ENCODE measurements at regions not wholly inside any gene's neighbourhood (a gene's known extent, or its start where the extent isn't known, plus 50 kb on each side); places are given as distances from the start of the nearest gene placed in this dataset.

GRCh38 chr2:12089001-12089400 is 342.6 kb downstream of the LPIN1 start:
- Mint-ChIP-seq H3K36me3 (no peaks in the 10 kb centered on the region), H3K4me3 (no peak overlapping the region), H3K27ac (no peak overlapping the region), H3K4me1 (ENCODE audit: unreplicated experiment) (peaks cover 4% of the 10 kb centered on the region), H3K27me3 (no peaks in the 10 kb centered on the region), H3K9me3 (no peaks in the 10 kb centered on the region)
- DNase-seq (ENCODE audit: extremely low spot score, unreplicated experiment) = no peak
- no peak for TF ChIP-seq CTCF (conservative IDR thresholded peaks at IDR 0.05)

GRCh38 chr2:12089496-12089895 is 343.1 kb downstream of the LPIN1 start:
- TF ChIP-seq CTCF (conservative IDR thresholded peaks at IDR 0.05) = no peak
- Mint-ChIP-seq H3K4me1 (ENCODE audit: unreplicated experiment) (no peaks in the 10 kb centered on the region), H3K27ac (no peak overlapping the region), H3K9me3 (no peaks in the 10 kb centered on the region), H3K4me3 (no peak overlapping the region), H3K36me3 (no peaks in the 10 kb centered on the region), H3K27me3 (no peaks in the 10 kb centered on the region)
- no peak for DNase-seq (ENCODE audit: extremely low spot score, unreplicated experiment)

DNA sequence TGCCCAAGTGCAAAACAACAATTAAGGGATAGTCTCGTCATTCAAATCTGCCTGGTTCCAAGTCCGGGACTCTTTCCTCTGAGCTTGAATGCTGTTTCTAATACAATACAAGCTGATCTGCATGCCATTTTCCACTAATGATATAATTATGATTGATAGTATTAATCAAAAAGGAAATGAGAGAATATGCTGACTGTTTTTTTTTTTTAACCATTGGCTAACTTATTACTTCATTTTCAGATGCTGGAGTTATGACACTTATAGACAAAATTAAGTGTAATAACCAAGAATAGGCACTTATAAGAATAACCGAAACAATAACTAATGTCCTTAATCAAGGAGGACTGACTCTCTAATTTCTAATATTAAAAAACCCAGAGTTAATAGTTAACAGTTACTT is 343.6 kb downstream of the LPIN1 start:
- Mint-ChIP-seq H3K36me3 (no peaks in the 10 kb centered on the region), H3K27ac (no peak overlapping the region), H3K4me3 (no peak overlapping the region), H3K4me1 (ENCODE audit: unreplicated experiment) (no peaks in the 10 kb centered on the region), H3K27me3 (no peaks in the 10 kb centered on the region), H3K9me3 (no peaks in the 10 kb centered on the region)
- no peak for DNase-seq (ENCODE audit: extremely low spot score, unreplicated experiment)
- no peak for TF ChIP-seq CTCF (conservative IDR thresholded peaks at IDR 0.05)

- Mint-ChIP-seq H3K4me1 (ENCODE audit: unreplicated experiment) (no peaks in the 10 kb centered on the region), H3K27ac (no peak overlapping the region), H3K9me3 (no peaks in the 10 kb centered on the region), H3K27me3 (no peaks in the 10 kb centered on the region), H3K4me3 (no peak overlapping the region), H3K36me3 (no peaks in the 10 kb centered on the region)
- no peak for TF ChIP-seq CTCF (conservative IDR thresholded peaks at IDR 0.05)
- DNase-seq (ENCODE audit: extremely low spot score, unreplicated experiment) = no peak
Measured at GRCh38 chr2:12090590-12090989, 344.2 kb downstream of the LPIN1 start.

DNA sequence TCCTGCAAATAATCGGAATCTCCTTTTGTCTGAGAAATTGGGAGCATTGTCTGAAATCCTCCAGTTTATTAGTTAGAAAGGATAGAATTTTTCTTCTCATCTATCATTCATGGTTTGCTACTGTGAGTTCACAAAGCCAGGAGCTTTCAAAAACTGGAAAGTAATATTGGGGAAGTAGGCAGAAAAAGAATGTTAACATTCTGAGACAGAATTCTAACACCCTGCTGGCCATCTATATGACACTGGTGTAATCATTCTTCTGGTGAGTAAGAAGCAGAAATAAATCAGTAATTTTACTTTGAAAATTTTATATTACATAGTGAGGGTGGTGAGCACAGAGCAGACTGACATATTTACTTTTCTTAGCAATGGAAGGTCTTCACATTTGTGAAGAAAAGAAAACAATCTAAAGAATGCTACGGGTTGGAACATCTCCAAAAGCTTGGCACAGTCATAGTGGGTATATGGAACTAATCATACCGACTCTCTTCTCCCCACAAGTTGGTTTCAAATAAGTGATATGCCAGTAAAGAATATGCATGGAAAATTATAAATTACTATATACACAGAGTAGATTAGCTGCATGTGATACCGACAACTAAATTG is 344.9 kb downstream of the LPIN1 start:
- no peak for TF ChIP-seq CTCF (conservative IDR thresholded peaks at IDR 0.05)
- Mint-ChIP-seq H3K9me3 (no peaks in the 10 kb centered on the region), H3K27ac (no peak overlapping the region), H3K27me3 (peaks cover 1% of the 10 kb centered on the region), H3K36me3 (no peaks in the 10 kb centered on the region), H3K4me1 (ENCODE audit: unreplicated experiment) (peaks cover 1% of the 10 kb centered on the region), H3K4me3 (no peak overlapping the region)
- DNase-seq (ENCODE audit: extremely low spot score, unreplicated experiment) = no peak

DNA sequence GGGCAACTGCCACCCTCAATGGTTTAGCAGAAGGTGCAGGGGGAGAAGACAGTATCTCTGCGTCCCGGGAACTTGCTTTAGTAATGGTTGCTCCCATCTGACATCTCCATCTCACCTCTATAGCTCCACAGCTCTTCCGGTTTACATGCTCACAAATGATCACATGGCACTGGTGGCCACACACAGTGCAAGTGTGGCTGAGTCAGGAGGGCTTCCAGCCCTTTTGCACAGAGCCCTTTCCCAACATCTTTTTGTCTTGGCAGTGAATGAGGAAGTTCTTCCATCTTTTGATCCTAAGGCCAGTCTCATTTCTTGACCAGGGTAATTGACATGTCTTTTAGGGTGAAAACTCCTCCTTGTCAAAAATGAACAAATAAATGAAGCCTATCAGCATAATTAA is 347.7 kb downstream of the LPIN1 start:
- Mint-ChIP-seq H3K4me1 (ENCODE audit: unreplicated experiment) (peaks cover 5% of the 10 kb centered on the region), H3K27ac (no peak overlapping the region), H3K4me3 (no peak overlapping the region), H3K27me3 (peaks cover 3% of the 10 kb centered on the region), H3K9me3 (no peaks in the 10 kb centered on the region), H3K36me3 (no peaks in the 10 kb centered on the region)
- no peak for TF ChIP-seq CTCF (conservative IDR thresholded peaks at IDR 0.05)
- DNase-seq (ENCODE audit: extremely low spot score, unreplicated experiment) = no peak
